Lung (tissue), 11 donors: ENCODE measurements at regions not wholly inside any gene's neighbourhood (a gene's known extent, or its start where the extent isn't known, plus 50 kb on each side); places are given as distances from the start of the nearest gene placed in this dataset.

Experiments
- ATAC-seq: fragments of 200-7000 bp; cut with Tn5 transposase; one replicate; pipeline ENCODE4 v1.9.1; 2020; ENCODE audit warnings: moderate number of reproducible peaks; ENCODE audit not compliant: insufficient read depth, low FRiP score
- DNase-seq, 3 donors: peaks; one replicate each; pipeline ENCODE4 v3.0.0-alpha.2; 2013 to 2017
- H3K27ac ChIP-seq, 2 donors: one replicate each; pipeline ENCODE4 v1.5.1; 2013; ENCODE audit warnings: mild to moderate bottlenecking in 2 of 2, moderate library complexity in 2 of 2, control low read depth in 1 of 2, inconsistent platforms in 1 of 2, low read depth in 1 of 2, low read length in 1 of 2
- H3K27me3 ChIP-seq, 3 donors: one replicate each; pipeline ENCODE4 v1.5.1; 2013; ENCODE audit warnings: low read length in 2 of 3; ENCODE audit not compliant: control insufficient read depth in 3 of 3, insufficient read depth in 3 of 3
- H3K36me3 ChIP-seq, 4 donors: one replicate each; pipeline ENCODE4 v1.5.1; 2013; ENCODE audit warnings: low read length in 4 of 4, mild to moderate bottlenecking in 1 of 4, moderate library complexity in 1 of 4; ENCODE audit not compliant: control insufficient read depth in 4 of 4, insufficient read depth in 4 of 4
- H3K4me1 ChIP-seq, 5 donors: one replicate each; pipeline ENCODE4 v1.5.1; 2013; ENCODE audit warnings: low read length in 5 of 5, mild to moderate bottlenecking in 2 of 5, moderate library complexity in 1 of 5; ENCODE audit not compliant: control insufficient read depth in 5 of 5, insufficient read depth in 5 of 5
- H3K4me3 ChIP-seq: one replicate; pipeline ENCODE4 v1.5.1; 2013; ENCODE audit warnings: mild to moderate bottlenecking, control low read depth, moderate library complexity
- H3K9ac ChIP-seq, 2 donors: one replicate each; pipeline ENCODE4 v1.5.1; 2013; ENCODE audit warnings: low read length in 2 of 2, control low read depth in 1 of 2; ENCODE audit not compliant: insufficient read depth in 1 of 2
- H3K9me3 ChIP-seq, 4 donors: one replicate each; pipeline ENCODE4 v1.5.1; 2013; ENCODE audit warnings: low read length in 3 of 4, mild to moderate bottlenecking in 1 of 4, moderate library complexity in 1 of 4; ENCODE audit not compliant: control insufficient read depth in 4 of 4, insufficient read depth in 3 of 4
- WGBS, 2 donors: extraction: QIAGEN DNeasy Blood & Tissue Kit; methylation state at CpG; one replicate each; pipeline ENCODE4 v1.1.7; 2013; 5-methylcytosine and 5-hydroxymethylcytosine counted together
- TF ChIP-seq, protein P1 (sequence below): IDR thresholded peaks from 2 replicates; pipeline ENCODE4 v1.5.1; 2012; ENCODE audit warnings: mild to moderate bottlenecking; ENCODE audit errors: control extremely low read depth, extremely low read depth
- donor health status: control.
- donor health status: control.
- donor health status: Bipolar disorder and iron deficiency.
- donor health status: healthy.
- donor health status: DM: yes; HTN: yes; CAD: no.

DNA sequence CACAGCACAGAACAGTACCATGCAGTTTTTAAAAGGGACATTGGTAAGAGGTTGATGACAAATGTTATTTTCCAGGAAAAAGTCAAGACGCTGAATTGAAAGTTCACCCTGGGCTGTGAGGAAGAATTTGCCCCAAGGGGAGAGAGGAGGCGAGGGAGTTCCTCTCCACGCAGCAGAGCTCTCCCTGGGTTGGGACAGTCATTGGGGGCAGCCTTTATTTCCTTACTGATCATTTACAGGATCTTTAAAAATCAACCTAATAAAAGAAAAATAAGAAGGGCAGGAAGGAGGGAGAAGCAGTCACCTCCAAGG lies 49.9 kb upstream of the WNT7B start:
- peaks cover 0 to 3% (median 0%) of the 10 kb centered on the region in 3 donors for H3K27me3 ChIP-seq
- 46 to 53% methylated on average over 3 of the region's 3 CpGs for WGBS, 2 donors
- H3K9me3 ChIP-seq = no peaks in the 10 kb centered on the region
- no peak for DNase-seq
- TF ChIP-seq, protein P1, sequence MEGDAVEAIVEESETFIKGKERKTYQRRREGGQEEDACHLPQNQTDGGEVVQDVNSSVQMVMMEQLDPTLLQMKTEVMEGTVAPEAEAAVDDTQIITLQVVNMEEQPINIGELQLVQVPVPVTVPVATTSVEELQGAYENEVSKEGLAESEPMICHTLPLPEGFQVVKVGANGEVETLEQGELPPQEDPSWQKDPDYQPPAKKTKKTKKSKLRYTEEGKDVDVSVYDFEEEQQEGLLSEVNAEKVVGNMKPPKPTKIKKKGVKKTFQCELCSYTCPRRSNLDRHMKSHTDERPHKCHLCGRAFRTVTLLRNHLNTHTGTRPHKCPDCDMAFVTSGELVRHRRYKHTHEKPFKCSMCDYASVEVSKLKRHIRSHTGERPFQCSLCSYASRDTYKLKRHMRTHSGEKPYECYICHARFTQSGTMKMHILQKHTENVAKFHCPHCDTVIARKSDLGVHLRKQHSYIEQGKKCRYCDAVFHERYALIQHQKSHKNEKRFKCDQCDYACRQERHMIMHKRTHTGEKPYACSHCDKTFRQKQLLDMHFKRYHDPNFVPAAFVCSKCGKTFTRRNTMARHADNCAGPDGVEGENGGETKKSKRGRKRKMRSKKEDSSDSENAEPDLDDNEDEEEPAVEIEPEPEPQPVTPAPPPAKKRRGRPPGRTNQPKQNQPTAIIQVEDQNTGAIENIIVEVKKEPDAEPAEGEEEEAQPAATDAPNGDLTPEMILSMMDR = no peak
- ATAC-seq = no peak
- H3K36me3 ChIP-seq = no peaks in the 10 kb centered on the region
- H3K4me1 ChIP-seq = peaks cover 0 to 7% (median 5%) of the 10 kb centered on the region in 5 donors
- H3K27ac ChIP-seq = peak overlapping the region; percentile 57 to 75
- no peak overlapping the region for H3K4me3 ChIP-seq
- peak overlapping the region in 1 of 2 donors; percentile 21 for H3K9ac ChIP-seq

DNA sequence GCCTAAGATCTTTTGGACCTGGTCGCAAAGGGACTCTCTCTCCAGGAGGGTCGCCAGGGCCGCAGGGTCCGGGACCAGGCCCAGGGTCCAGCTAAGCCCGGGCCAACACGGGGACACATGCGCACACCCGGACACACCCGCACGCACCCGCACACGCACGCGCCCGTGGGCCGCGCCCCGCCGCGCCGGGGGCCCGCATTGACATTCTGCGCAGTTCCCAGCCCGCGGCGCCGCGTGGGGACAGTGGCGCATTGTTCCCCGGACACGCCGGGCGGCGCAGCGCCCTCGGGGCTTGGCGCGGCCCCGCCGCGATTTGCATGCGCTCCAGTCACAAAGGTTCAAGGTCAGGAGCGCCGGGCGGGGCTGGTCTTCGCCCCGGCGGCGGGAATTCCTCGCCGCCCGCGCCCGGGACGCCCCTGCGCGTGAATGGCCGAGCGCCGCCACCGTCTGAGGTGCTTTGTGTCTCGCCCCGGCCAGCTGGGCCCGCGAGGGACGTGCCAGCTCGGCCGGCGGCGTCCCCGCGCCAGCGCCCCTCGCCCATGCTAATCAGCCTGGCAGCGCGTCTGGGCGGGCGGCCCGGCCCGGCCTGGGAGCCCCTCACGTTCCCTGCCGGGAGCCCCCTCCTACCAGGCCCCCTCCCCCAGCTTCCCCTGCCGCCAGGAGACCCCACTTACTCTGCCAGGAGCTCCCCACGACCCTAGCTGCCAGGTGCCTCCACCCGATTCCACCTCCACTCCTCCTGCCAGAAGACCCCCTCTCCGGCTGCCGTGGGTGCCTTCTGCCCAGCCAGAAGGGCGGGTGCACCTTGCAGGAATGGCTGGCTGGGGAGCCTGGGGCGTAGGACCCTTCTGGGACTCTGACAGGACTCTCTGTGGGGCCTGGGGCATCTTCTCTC lies 50.5 kb upstream of the WNT7B start:
- TF ChIP-seq, protein P1 = no peak
- WGBS, 2 donors = 13 to 17% methylated on average over 67 to 89 of the region's 89 CpGs
- Histone ChIP-seq H3K9ac (peak overlapping the region in 1 of 2 donors; percentile 21), H3K9me3 (no peaks in the 10 kb centered on the region), H3K27ac (peak overlapping the region; percentile 57 to 75), H3K4me3 (peak overlapping the region; percentile 33), H3K36me3 (no peaks in the 10 kb centered on the region), H3K27me3 (peaks cover 0 to 3% (median 0%) of the 10 kb centered on the region in 3 donors), H3K4me1 (peaks cover 0 to 7% (median 5%) of the 10 kb centered on the region in 5 donors)
- peak; percentile 29 to 64 (median 60) for DNase-seq
- peak; percentile 66 for ATAC-seq

DNA sequence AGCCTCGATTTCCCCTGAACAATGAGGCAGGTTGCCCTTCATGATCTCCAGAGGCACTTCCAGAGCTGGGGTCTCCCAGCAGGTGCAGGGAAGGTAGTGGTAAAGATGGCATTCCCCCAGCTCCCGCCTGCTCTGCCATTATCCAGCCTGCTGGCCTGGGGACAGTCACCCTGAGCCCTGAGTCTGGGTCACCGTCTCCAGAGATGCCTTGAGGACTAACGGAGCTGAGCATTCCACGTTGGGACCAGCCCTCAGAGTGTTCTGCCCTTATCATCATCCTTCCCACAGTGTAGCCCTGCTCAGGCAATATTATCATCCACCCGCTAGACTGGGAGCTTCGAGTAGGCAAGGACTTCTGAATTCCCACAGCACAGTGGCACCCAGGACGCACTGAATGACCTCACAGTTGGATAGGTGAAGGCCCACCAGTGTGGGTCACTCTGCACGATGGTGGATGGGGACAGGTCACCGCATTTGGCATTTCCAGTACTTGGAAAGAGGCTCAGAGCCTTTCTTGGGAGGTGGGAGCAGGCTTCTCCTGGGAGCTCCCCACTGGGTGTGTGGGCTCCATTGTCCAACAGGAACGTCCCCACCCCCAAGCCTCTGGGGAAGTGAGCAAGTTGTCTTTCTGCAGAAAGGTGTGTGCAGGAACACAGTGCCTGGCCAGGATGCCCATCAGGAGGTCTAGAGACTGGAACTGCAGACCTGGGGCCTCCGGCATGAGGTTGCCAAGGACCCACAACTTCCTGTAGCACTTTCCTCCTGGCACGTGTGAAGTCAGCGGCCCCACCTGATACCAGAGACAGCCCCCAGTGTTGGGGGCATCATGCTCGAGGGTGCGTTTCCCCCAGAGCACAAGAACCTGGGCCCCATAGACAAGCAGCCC lies 51.4 kb upstream of the WNT7B start:
- WGBS, 2 donors = 79 to 88% methylated on average over 16 of the region's 16 CpGs
- H3K9ac ChIP-seq = no peak overlapping the region
- DNase-seq (no peak), ATAC-seq (no peak)
- H3K4me3 ChIP-seq = no peak overlapping the region
- TF ChIP-seq, protein P1 = no peak
- H3K36me3 ChIP-seq = no peaks in the 10 kb centered on the region
- no peaks in the 10 kb centered on the region for H3K9me3 ChIP-seq
- H3K27ac ChIP-seq = no peak overlapping the region
- peaks cover 0 to 7% (median 5%) of the 10 kb centered on the region in 5 donors for H3K4me1 ChIP-seq
- peaks cover 0 to 3% (median 0%) of the 10 kb centered on the region in 3 donors for H3K27me3 ChIP-seq
